Inferior parietal cortex (tissue), 1 donor: ENCODE measurements at regions not wholly inside any gene's neighbourhood (a gene's known extent, or its start where the extent isn't known, plus 50 kb on each side); places are given as distances from the start of the nearest gene placed in this dataset.

ENCODE experiments used
- DNase-seq: peaks from one replicate; pipeline ENCODE4 v3.0.0-alpha.2; 2016; ENCODE audit errors: extremely low spot score

GRCh38 chr9:129270205-129270604 is 92.1 kb upstream of the IER5L start:
- DNase-seq = no peak

- no peak for DNase-seq
These were observed 89.1 kb upstream of the IER5L start for GRCh38 chr9:129267141-129267540.

GRCh38 chr9:129266536-129266935 is 88.5 kb upstream of the IER5L start:
- no peak for DNase-seq

GRCh38 chr9:129264388-129264787 is 86.3 kb upstream of the IER5L start:
- DNase-seq = no peak

GRCh38 chr9:129263836-129264235 is 85.8 kb upstream of the IER5L start:
- no peak for DNase-seq

- DNase-seq = no peak
These were observed 84.2 kb upstream of the IER5L start for GRCh38 chr9:129262261-129262660.

GRCh38 chr9:129259375-129259774 is 81.3 kb upstream of the IER5L start:
- peak; percentile 39 for DNase-seq

- DNase-seq = no peak
These were observed 80.8 kb upstream of the IER5L start for GRCh38 chr9:129258823-129259301.

GRCh38 chr9:129258124-129258822 is 80.2 kb upstream of the IER5L start:
- peak; percentile 87 for DNase-seq

GRCh38 chr9:129256959-129257713 is 79.1 kb upstream of the IER5L start:
- no peak for DNase-seq

- DNase-seq = no peak
These were observed 76.7 kb upstream of the IER5L start for GRCh38 chr9:129254566-129255287.

- peak; percentile 39 for DNase-seq
These were observed 75.8 kb upstream of the IER5L start for GRCh38 chr9:129253803-129254381.

- no peak for DNase-seq
These were observed 75.1 kb upstream of the IER5L start for GRCh38 chr9:129252937-129253802.

GRCh38 chr9:129250786-129251185 is 72.7 kb upstream of the IER5L start:
- no peak for DNase-seq

GRCh38 chr9:129247285-129248153 is 69.5 kb upstream of the IER5L start:
- DNase-seq = no peak

- DNase-seq = no peak
These were observed 67.2 kb upstream of the IER5L start for GRCh38 chr9:129245276-129245675.

- no peak for DNase-seq
These were observed 65.0 kb upstream of the IER5L start for GRCh38 chr9:129242971-129243561.

GRCh38 chr9:129242191-129242941 is 64.3 kb upstream of the IER5L start:
- no peak for DNase-seq

- DNase-seq = no peak
These were observed 63.7 kb upstream of the IER5L start for GRCh38 chr9:129241725-129242124.
